BJ (cell line): ENCODE measurements at regions not wholly inside any gene's neighbourhood (a gene's known extent, or its start where the extent isn't known, plus 50 kb on each side); places are given as distances from the start of the nearest gene placed in this dataset.

Source experiments
- CTCF ChIA-PET: fragments of 350-600 bp; formaldehyde crosslinking; extraction: SDS; loops from one replicate; lab custom pipeline; 2021; ENCODE audit warnings: antibody characterized with exemption, inconsistent platforms; lab: Yijun Ruan, JAX
- POLR2A ChIA-PET: fragments of 300-600 bp; sonication (Branson Sonifier 250); formaldehyde crosslinking; extraction: SDS; loops from one replicate; lab custom pipeline; 2021; ENCODE audit warnings: antibody characterized with exemption; lab: Charles Lee
- DNase-seq: peaks from one replicate; pipeline ENCODE4 v3.0.0-alpha.2; 2011; ENCODE audit warnings: low read depth
- H3K27me3 ChIP-seq: 2 replicates; pipeline ENCODE4 v1.6.0; 2011; ENCODE audit warnings: low read length; ENCODE audit not compliant: control insufficient read depth, insufficient read depth
- H3K36me3 ChIP-seq: 2 replicates; pipeline ENCODE4 v1.5.1; 2011; ENCODE audit warnings: low read length; ENCODE audit not compliant: control insufficient read depth, insufficient read depth
- H3K4me3 ChIP-seq: 2 replicates; pipeline ENCODE4 v1.5.1; 2011; ENCODE audit warnings: low read depth, mild to moderate bottlenecking, control low read depth, low read length
- TF ChIP-seq, protein P1 (sequence below): IDR thresholded peaks from 2 replicates; pipeline ENCODE4 v1.5.1; 2011; ENCODE audit warnings: low read depth, mild to moderate bottlenecking, control low read depth, inconsistent platforms, low read length, moderate library complexity; ENCODE audit not compliant: insufficient read depth

DNA sequence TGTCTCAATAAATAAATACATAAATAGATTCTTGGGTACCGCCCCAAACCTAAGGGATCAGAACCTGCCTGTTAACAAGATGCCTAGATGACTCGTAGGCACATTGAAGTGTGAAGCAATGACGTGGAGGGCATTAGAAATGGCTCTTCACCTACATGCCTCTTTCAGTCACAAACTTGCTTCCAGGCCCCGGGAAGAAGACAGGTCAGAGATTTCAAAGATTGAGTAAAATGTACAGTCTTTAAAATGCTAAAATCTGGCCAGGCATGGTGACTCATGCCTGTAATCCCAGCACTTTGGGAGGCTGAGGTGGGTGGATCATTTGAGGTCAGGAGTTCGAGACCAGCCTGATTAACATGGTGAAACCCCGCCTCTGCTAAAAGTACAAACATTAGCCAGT is 480.8 kb upstream of the JARID2 start:
- ChIA-PET POLR2A (no interaction called here), CTCF (interaction anchor here (0.6 to 1.0 kb wide), 2 partner anchors 9 to 372 kb away, joined by 3 to 4 read pairs; no protein-coding TSS in a partner anchor)
- TF ChIP-seq, protein P1, sequence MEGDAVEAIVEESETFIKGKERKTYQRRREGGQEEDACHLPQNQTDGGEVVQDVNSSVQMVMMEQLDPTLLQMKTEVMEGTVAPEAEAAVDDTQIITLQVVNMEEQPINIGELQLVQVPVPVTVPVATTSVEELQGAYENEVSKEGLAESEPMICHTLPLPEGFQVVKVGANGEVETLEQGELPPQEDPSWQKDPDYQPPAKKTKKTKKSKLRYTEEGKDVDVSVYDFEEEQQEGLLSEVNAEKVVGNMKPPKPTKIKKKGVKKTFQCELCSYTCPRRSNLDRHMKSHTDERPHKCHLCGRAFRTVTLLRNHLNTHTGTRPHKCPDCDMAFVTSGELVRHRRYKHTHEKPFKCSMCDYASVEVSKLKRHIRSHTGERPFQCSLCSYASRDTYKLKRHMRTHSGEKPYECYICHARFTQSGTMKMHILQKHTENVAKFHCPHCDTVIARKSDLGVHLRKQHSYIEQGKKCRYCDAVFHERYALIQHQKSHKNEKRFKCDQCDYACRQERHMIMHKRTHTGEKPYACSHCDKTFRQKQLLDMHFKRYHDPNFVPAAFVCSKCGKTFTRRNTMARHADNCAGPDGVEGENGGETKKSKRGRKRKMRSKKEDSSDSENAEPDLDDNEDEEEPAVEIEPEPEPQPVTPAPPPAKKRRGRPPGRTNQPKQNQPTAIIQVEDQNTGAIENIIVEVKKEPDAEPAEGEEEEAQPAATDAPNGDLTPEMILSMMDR, result no peak
- Histone ChIP-seq H3K4me3 (no peak overlapping the region), H3K36me3 (no peaks in the 10 kb centered on the region), H3K27me3 (no peaks in the 10 kb centered on the region)
- DNase-seq, result no peak

DNA sequence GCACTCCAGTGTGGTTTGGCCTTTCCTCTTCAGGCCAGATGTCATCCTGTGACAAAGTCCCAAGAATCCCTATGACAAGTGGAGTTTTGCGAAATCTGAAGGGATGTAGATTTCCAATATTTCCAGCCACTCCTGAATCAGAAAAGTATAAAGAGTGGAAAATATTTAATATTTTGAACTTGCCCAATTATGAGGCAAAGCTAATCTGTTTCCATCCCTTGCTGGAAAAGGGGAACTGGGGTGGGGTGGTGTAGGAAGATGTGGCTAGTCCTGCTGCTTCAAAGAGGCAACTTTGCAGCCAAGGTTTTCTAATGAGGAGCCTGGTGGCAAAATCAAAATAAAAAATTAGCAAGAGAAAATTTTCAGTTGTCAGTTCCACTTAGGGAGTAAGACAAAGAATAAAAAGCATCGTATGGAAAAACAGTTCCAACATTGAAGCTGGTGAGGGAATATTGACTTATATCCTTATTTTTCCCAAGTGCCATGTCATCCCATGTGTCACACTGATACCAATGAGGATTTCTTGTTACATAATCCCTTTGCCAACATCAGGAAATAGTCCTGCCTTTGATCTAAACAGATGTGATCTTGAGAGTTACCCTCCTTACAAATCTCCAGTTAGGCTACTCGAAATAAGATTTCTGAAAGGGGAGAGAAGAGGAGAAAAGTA is 480.0 kb upstream of the JARID2 start:
- POLR2A ChIA-PET, result no interaction called here
- Histone ChIP-seq H3K27me3 (no peaks in the 10 kb centered on the region), H3K36me3 (no peaks in the 10 kb centered on the region), H3K4me3 (no peak overlapping the region)
- CTCF ChIA-PET, result interaction anchor here (0.6 kb wide), 2 partner anchors 372 to 1755 kb away, joined by 3 read pairs; no protein-coding TSS in a partner anchor
- TF ChIP-seq, protein P1, result no peak
- DNase-seq, result no peak

DNA sequence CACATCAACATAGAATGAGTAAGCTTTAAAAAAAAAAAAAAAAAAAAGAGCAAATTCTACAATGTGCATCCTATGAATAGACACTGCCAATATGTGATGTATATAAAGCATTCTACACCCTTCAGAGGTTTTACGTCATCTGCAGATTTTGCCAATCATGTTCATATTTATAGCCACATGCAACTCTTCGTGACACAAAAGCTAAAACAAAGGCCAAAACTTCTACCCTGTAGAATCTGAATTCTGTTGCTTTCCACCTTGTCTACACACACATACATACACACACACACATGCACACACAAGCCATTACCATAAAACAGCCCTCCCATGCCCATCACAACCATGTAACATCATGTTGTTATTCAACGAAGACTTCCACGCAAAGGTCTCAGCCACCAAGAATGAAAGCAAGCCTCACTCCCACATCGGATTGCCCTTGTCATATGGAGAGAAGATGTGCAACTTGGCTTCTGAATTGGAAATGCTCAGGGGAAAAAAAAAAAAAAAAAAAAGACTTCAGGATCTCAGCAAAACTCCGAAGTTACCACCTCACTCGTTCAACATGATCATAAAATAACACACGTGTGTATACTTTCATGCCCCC is 479.4 kb upstream of the JARID2 start:
- ChIA-PET CTCF (no interaction called here), POLR2A (no interaction called here)
- H3K27me3 ChIP-seq, result no peaks in the 10 kb centered on the region
- no peak for DNase-seq
- no peaks in the 10 kb centered on the region for H3K36me3 ChIP-seq
- no peak overlapping the region for H3K4me3 ChIP-seq
- TF ChIP-seq, protein P1, result no peak

DNA sequence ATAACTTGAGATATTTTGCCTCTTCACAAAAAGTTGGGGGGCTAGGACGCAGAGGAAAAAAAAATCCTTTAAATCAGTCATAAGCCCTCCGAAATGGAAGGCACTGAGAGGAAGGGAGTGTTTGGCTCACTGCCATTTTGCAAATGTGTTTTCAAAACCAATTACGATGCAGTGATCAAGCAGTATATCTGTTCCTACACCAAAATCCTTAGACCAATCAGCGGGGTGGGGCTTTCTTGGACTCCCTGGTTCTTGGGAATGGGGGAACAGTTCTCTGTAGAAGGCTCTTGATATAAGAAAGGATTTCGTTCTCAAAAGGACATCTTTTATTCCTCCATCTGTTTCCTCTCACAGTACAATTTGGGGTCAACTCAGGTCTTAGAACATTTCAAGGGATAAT is 478.6 kb upstream of the JARID2 start:
- POLR2A ChIA-PET, result no interaction called here
- no peaks in the 10 kb centered on the region for H3K27me3 ChIP-seq
- no peak for DNase-seq
- no peak overlapping the region for H3K4me3 ChIP-seq
- no peaks in the 10 kb centered on the region for H3K36me3 ChIP-seq
- CTCF ChIA-PET, result interaction anchor here (0.6 kb wide), 1 partner anchor 65 kb away, joined by 3 read pairs; no protein-coding TSS in a partner anchor
- TF ChIP-seq, protein P1, result no peak

DNA sequence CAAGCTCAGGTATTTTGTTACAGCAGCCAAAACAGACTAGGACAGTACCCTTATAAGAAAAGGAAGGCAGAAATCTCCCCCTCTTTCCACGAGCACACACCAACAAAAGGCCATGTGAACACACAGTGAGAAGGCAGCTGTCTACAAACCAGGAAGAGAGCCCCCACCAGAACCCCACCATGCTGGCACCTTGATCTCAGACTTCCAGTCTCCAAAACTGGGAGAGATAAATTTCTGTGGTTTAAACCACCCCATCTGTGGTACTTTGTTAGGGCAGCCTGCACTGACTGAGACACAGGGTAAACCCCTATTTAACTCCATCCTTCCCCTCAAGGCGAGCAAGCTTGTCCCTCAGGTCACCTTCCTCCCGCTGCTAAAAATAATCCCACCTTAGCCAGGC is 475.8 kb upstream of the JARID2 start:
- Histone ChIP-seq H3K36me3 (no peaks in the 10 kb centered on the region), H3K4me3 (no peak overlapping the region), H3K27me3 (no peaks in the 10 kb centered on the region)
- ChIA-PET CTCF (no interaction called here), POLR2A (no interaction called here)
- TF ChIP-seq, protein P1, result no peak
- no peak for DNase-seq
